IPS DF 19.7 (cell line): ENCODE measurements at regions not wholly inside any gene's neighbourhood (a gene's known extent, or its start where the extent isn't known, plus 50 kb on each side); places are given as distances from the start of the nearest gene placed in this dataset.

ENCODE experiments used
- DNase-seq: peaks from one replicate; pipeline ENCODE4 v3.0.0-alpha.2; 2013; ENCODE audit warnings: low read depth, low spot score

GRCh38 chr1:57727121-57727520, 303.3 kb upstream of the DAB1 start:
- no peak for DNase-seq

DNA sequence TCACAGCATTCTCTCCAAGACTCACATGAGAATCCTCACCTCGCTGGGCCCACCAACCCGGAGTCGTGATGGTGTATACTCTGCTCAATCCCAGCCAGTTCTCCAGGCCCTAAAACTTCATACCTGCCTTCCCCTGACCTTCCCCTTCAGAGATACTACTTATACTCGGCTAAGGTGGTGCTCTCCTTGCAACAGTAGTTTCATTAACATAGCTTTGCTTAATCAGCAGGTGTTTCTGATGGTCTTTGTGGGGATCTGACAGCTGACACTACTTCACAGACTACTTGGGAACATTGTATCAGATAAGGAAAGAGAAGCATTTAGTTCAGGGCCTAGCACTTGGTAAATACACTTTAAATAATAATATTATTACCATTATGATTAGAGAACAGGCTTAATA, 301.5 kb upstream of the DAB1 start:
- DNase-seq = no peak

GRCh38 chr1:57724535-57724934, 300.7 kb upstream of the DAB1 start:
- no peak for DNase-seq

DNA sequence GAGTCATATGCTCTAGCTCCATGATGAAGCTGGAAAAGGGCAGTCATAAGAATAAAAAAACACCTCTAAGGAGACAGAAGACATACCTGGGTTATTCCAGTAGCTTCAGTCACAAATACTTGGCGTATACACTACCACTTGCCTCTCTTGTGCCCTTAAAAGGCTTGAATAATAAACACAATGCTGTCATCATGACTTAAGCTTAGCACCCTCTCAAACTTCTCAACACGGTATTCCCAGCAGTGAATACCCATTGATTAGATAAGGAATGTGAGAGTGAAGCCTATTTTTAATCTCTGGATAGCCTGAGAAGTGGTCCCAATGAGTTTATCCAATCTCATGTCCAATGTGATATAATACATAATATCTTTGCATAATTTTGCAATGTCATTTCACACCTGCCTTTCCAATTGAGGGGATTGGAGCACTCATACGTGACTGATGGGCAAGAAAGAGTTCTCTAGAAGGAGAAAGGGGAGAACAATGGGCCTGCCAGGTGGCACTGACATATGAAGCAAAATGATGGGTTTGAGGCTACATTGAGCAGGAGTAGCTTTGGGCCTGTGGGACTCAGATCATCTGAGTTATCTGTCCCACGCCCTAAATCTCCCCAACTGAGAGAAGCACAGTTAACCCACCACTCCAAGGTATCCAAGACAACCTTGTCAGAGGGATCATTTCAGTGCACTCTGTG, 298.6 kb upstream of the DAB1 start:
- DNase-seq = no peak

DNA sequence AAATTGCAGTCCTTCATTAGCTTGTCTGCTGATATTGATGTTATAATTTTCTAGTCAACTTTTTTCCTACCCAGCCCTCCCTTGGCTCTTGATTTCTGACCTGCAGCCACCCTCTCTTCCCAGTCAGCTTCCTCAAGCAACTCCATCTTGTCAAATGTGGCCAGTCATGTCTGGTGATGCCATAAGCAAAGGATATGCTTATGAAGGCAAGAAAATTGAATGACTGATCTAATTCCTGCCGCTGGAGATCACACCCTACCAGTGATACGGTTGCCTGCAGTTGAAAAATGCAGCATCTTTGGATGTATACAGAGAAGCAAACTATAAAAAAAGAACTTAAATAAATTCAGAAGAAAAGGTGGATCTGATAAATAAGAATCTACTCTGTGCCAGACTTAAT, 297.1 kb upstream of the DAB1 start:
- no peak for DNase-seq

DNA sequence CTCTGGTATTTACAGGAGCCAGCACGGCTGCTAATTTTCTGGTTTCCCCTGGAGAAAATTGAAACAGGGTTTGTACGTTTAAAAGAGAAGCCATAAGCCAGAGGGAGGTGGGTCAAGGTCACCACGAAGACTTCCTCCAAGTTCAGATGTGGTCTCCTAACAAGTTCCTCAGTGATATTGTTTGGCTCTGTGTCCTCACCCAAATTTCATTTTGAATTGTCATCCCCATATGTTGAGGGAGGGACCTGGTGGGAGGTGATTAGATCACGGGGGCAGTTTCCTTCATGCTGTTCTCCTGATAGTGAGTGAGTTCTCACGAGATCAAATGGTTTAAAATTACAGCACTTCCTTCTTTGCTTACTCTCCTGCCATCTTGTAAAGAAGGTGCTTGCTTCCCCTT, 295.4 kb upstream of the DAB1 start:
- DNase-seq = no peak

DNA sequence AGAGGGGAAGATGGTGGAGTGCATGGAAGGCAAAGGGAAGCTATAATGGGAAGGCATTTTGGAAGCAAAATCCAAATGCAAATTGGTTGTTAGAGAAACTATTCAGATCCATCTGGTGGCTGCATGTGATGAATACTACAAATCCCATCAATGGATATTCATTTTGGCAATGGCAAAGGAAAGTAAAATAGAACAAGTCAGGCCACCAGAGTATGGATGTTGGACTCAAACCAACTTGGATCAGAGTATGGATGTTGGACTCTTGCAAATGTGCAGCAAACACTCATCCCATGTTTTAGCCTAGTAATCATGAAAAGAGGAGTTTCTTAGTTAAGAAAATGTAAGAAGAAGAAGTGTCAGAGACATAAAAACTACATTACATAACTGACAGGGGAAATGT, 289.6 kb upstream of the DAB1 start:
- no peak for DNase-seq

- no peak for DNase-seq
Measured at GRCh38 chr1:57712846-57713245, 289.0 kb upstream of the DAB1 start.

DNA sequence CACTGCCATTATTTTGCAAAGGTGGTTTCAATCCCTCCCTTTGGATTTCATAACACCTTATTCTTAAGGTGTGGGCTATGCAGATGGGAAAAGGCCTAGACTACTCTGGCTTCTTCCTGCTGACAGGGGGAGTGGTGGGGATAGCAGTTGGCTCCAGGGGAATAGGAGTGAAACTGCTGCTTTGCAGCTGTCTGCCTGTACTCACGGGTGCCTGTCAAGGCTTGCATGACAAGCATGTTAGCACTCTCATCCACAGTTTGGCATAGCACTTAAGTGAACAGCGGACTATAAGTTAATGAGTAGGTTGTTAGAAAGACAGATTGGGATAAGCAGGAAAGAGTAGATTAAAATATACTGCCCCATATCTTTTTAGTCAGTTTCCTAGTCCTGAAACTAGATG, 287.5 kb upstream of the DAB1 start:
- no peak for DNase-seq

GRCh38 chr1:57707631-57708030, 283.8 kb upstream of the DAB1 start:
- no peak for DNase-seq

DNA sequence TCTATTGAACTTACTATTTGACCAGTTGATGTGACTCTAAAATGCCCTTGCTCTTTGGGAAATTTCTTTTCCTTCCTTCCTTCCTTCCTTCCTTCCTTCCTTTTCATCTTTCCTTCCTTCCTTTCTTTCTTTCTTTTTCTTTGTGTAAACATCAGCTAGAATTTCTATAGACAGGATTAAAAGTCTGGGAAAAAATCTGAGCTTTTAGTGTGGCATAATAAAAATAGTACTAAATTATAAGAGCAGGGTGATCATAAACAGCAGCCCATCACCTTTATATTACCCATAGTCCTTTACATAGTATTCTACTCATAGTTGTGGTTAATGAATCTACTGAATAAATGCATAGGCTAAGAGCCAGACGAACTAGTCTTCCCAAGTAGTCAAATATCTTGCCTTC, 281.0 kb upstream of the DAB1 start:
- DNase-seq = no peak

DNA sequence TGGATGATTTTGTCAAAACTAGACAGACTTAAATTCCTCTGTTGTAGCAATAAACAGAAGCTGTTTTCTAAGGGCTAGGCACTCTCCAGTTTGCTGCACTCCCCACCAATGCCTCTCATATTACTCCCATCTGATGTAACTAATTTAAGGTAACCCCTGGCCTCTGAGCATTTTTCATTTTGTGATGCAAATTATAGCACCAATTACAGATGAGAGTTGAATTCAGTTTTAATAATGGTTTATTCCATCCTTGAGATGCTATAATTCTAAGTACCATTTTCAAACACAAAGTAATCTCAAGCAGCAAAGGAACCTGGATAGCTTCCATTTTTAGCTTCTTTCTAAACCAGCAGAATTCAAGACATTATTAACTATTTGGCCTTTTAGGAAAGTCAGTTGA, 280.4 kb upstream of the DAB1 start:
- DNase-seq = no peak

GRCh38 chr1:57696904-57697303, 273.0 kb upstream of the DAB1 start:
- no peak for DNase-seq

GRCh38 chr1:57696043-57696442, 272.2 kb upstream of the DAB1 start:
- no peak for DNase-seq

GRCh38 chr1:57686306-57686705, 262.4 kb upstream of the DAB1 start:
- no peak for DNase-seq

- DNase-seq = no peak
Measured at GRCh38 chr1:57683037-57683942, 259.4 kb upstream of the DAB1 start.

- no peak for DNase-seq
Measured at GRCh38 chr1:57678138-57678537, 254.3 kb upstream of the DAB1 start.

- no peak for DNase-seq
Measured at GRCh38 chr1:57675776-57676175, 251.9 kb upstream of the DAB1 start.

- DNase-seq = no peak
Measured at GRCh38 chr1:57674801-57675200, 250.9 kb upstream of the DAB1 start.

- DNase-seq = no peak
Measured at GRCh38 chr1:57672346-57673140, 248.7 kb upstream of the DAB1 start.

DNA sequence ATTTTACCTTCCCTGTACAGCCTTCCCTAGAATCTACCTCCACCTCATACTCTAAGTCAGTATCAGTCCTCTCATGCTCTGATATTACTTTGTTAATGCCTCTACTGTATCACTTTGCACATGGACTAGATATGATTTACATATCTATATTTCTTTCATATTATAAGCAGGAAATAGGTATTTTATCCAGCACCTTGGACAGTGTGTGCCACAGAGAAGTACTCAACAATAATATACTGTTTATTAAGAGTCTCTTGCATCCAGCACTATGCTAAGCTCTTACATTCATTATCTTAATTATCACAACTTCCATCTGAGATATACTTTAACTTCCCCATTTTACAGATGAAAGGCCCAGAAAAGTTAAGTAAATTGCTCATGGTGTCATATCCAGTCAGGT, 247.9 kb upstream of the DAB1 start:
- no peak for DNase-seq

- no peak for DNase-seq
Measured at GRCh38 chr1:57659804-57660203, 235.9 kb upstream of the DAB1 start.
